GM19351 (cell line): ENCODE measurements at regions not wholly inside any gene's neighbourhood (a gene's known extent, or its start where the extent isn't known, plus 50 kb on each side); places are given as distances from the start of the nearest gene placed in this dataset.
"Not testable (repeated sequence)": the region's sequence is repeated elsewhere in the genome, so short reads cannot be mapped to it uniquely, and the experiment has no call there.

ENCODE experiments used
- ATAC-seq: cut with Tn5 transposase; IDR thresholded peaks from one replicate; pipeline ENCODE4 v1.9.1; 2021; ENCODE audit warnings: mild to moderate bottlenecking, moderate library complexity; ENCODE audit not compliant: unreplicated experiment

- not testable (repeated sequence) for ATAC-seq
Observed at GRCh38 chr10:29363930-29364329, 75.1 kb downstream of the LYZL1 start.

GRCh38 chr10:29366206-29366605 is 77.3 kb downstream of the LYZL1 start:
- not testable (repeated sequence) for ATAC-seq

- ATAC-seq = no peak
Observed at GRCh38 chr10:29369419-29369818, 80.5 kb downstream of the LYZL1 start.

- no peak for ATAC-seq
Observed at GRCh38 chr10:29370097-29371092, 81.5 kb downstream of the LYZL1 start.

GRCh38 chr10:29372920-29373319 is 84.0 kb downstream of the LYZL1 start:
- ATAC-seq = no peak

- no peak for ATAC-seq
Observed at GRCh38 chr10:29374162-29374561, 85.3 kb downstream of the LYZL1 start.

GRCh38 chr10:29375888-29376287 is 87.0 kb downstream of the LYZL1 start:
- ATAC-seq = no peak

GRCh38 chr10:29377333-29377961 is 88.6 kb downstream of the LYZL1 start:
- no peak for ATAC-seq

- no peak for ATAC-seq
Observed at GRCh38 chr10:29378106-29378505, 89.2 kb downstream of the LYZL1 start.

GRCh38 chr10:29379208-29379607 is 90.3 kb downstream of the LYZL1 start:
- ATAC-seq = no peak

GRCh38 chr10:29379777-29380598 is 91.1 kb downstream of the LYZL1 start:
- ATAC-seq = not testable (repeated sequence)

GRCh38 chr10:29380599-29381511 is 92.0 kb downstream of the LYZL1 start:
- ATAC-seq = not testable (repeated sequence)

GRCh38 chr10:29386342-29386999 is 97.6 kb downstream of the LYZL1 start:
- ATAC-seq = peak; percentile 86

- ATAC-seq = no peak
Observed at GRCh38 chr10:29387269-29387668, 98.4 kb downstream of the LYZL1 start.

GRCh38 chr10:29388112-29388511 is 99.2 kb downstream of the LYZL1 start:
- ATAC-seq = not testable (repeated sequence)

- ATAC-seq = no peak
Observed at GRCh38 chr10:29389493-29389892, 100.6 kb downstream of the LYZL1 start.

- ATAC-seq = no peak
Observed at GRCh38 chr10:29389935-29390334, 101.1 kb downstream of the LYZL1 start.

GRCh38 chr10:29392376-29393021 is 103.6 kb downstream of the LYZL1 start:
- peak; percentile 75 for ATAC-seq

- ATAC-seq = no peak
Observed at GRCh38 chr10:29394321-29394932, 105.6 kb downstream of the LYZL1 start.
